ENCODE measurements at regions not wholly inside any gene's neighbourhood (a gene's known extent, or its start where the extent isn't known, plus 50 kb on each side); places are given as distances from the start of the nearest gene placed in this dataset.

GRCh38 chr1:192067360-192067759 lies 90.9 kb upstream of the RGS18 start:
- TF ChIP-seq POLR2A (IDR thresholded peaks at IDR 0.05) (no peak), CTCF (IDR thresholded peaks at IDR 0.05) (no peak), POLR2AphosphoS5 (IDR thresholded peaks at IDR 0.05) (no peak)
